PC-9 (cell line): ENCODE measurements at regions not wholly inside any gene's neighbourhood (a gene's known extent, or its start where the extent isn't known, plus 50 kb on each side); places are given as distances from the start of the nearest gene placed in this dataset.

Experiments
- BruUV-seq: library from RNA; stranded (reverse); fragments of 400-500 nt; replicated peaks from 2 replicates; lab custom pipeline; 2021; lab: Mats Ljungman, UMichigan
- CTCF ChIA-PET: fragments of 300-600 bp; sonication (Branson Sonifier 250); formaldehyde crosslinking; loops from one replicate; lab custom pipeline; 2022; ENCODE audit warnings: antibody characterized with exemption; lab: Charles Lee
- POLR2A ChIA-PET: fragments of 300-600 bp; sonication (Branson Sonifier 250); formaldehyde crosslinking; loops from one replicate; lab custom pipeline; 2022; ENCODE audit warnings: antibody characterized with exemption; ENCODE audit not compliant: unreplicated experiment; lab: Charles Lee
- DNase-seq, 2 experiments: peaks; one replicate each; pipeline versions ENCODE4 v3.0.0 to v3.0.0-alpha.2; 2015 to 2022; ENCODE audit warnings: mixed read lengths in 1 of 2
- H2AFZ ChIP-seq: fragments of 200-600 bp; sonication (generic); 2 replicates; pipeline ENCODE4 v1.8.1; 2017; ENCODE audit warnings: antibody characterized with exemption
- H3F3A ChIP-seq: fragments of 200-600 bp; sonication (generic); 2 replicates; pipeline ENCODE4 v1.8.1; 2017; ENCODE audit warnings: antibody characterized with exemption, mild to moderate bottlenecking, low read depth; ENCODE audit not compliant: insufficient read depth
- H3K27ac ChIP-seq: fragments of 200-600 bp; sonication (generic); 2 replicates; pipeline ENCODE4 v1.6.1; 2016; ENCODE audit warnings: mixed run types
- H3K27me3 ChIP-seq: fragments of 200-600 bp; sonication (generic); 2 replicates; pipeline ENCODE4 v1.6.1; 2016; ENCODE audit warnings: low read depth, mixed run types; ENCODE audit not compliant: insufficient read depth
- H3K36me3 ChIP-seq: fragments of 200-600 bp; sonication (generic); 2 replicates; pipeline ENCODE4 v1.6.1; 2016; ENCODE audit warnings: low read depth, mixed run types
- H3K4me1 ChIP-seq: fragments of 200-600 bp; sonication (generic); replicated peaks from 2 replicates; pipeline ENCODE4 v1.6.1; 2016; ENCODE audit warnings: mixed run types; ENCODE audit not compliant: insufficient read depth
- H3K4me2 ChIP-seq: fragments of 200-600 bp; sonication (generic); 2 replicates; pipeline ENCODE4 v1.6.1; 2017; ENCODE audit warnings: mixed run types
- H3K4me3 ChIP-seq: fragments of 200-600 bp; sonication (generic); 2 replicates; pipeline ENCODE4 v1.6.1; 2016; ENCODE audit warnings: mixed run types
- H3K79me2 ChIP-seq: fragments of 200-600 bp; sonication (generic); 2 replicates; pipeline ENCODE4 v1.6.1; 2017; ENCODE audit warnings: low read depth, mixed run types
- H3K9me2 ChIP-seq: fragments of 200-600 bp; sonication (generic); 2 replicates; pipeline ENCODE4 v1.8.1; 2017; ENCODE audit warnings: mild to moderate bottlenecking; ENCODE audit not compliant: insufficient read depth
- H3K9me3 ChIP-seq: fragments of 200-600 bp; sonication (generic); 2 replicates; pipeline ENCODE4 v1.8.1; 2016; ENCODE audit warnings: low read depth; ENCODE audit not compliant: insufficient read depth
- H4K20me1 ChIP-seq: fragments of 200-600 bp; sonication (generic); 2 replicates; pipeline ENCODE4 v1.8.1; 2017; ENCODE audit not compliant: insufficient read depth
- CTCF ChIP-seq: fragments of 200-600 bp; sonication (generic); conservative IDR thresholded peaks from 2 replicates; pipeline ENCODE4 v1.6.1; 2017; ENCODE audit warnings: mixed run types, antibody characterized with exemption, mild to moderate bottlenecking, moderate library complexity
- EZH2 ChIP-seq: fragments of 200-600 bp; sonication (generic); IDR thresholded peaks from 2 replicates; pipeline ENCODE4 v1.8.0; 2017; ENCODE audit warnings: antibody characterized with exemption, low read depth
- intact Hi-C: fragments of 100-400 bp; cut with micrococcal nuclease; formaldehyde crosslinking; loops from one replicate; pipeline ENCODE4 v1.10.0; 2022; ENCODE audit not compliant: unreplicated experiment

- Histone ChIP-seq H3F3A (no peaks in the 10 kb centered on the region), H3K27me3 (peaks cover 17% of the 10 kb centered on the region; the same call in 1 of the 2 replicates), H3K9me3 (no peaks in the 10 kb centered on the region), H3K36me3 (no peaks in the 10 kb centered on the region), H3K4me3 (no peak overlapping the region), H3K4me1 (no peaks in the 10 kb centered on the region), H3K27ac (no peak overlapping the region), H3K79me2 (no peaks in the 10 kb centered on the region), H3K4me2 (no peak overlapping the region), H4K20me1 (no peaks in the 10 kb centered on the region; the same call in 1 of the 2 replicates), H2AFZ (no peak overlapping the region), H3K9me2 (no peaks in the 10 kb centered on the region; the same call in 1 of the 2 replicates)
- ChIA-PET CTCF (no interaction called here), POLR2A (no interaction called here)
- TF ChIP-seq CTCF (no peak), EZH2 (no peak)
- DNase-seq, result no peak
- no TSS peak for BruUV-seq
- intact Hi-C loops, result no loop called here
Observed at GRCh38 chr10:7075110-7075509, 335.7 kb downstream of the SFMBT2 start.

- intact Hi-C loops, result no loop called here
- no peak for DNase-seq
- ChIA-PET CTCF (no interaction called here), POLR2A (no interaction called here)
- Histone ChIP-seq H3K36me3 (no peaks in the 10 kb centered on the region), H4K20me1 (no peaks in the 10 kb centered on the region; the same call in 1 of the 2 replicates), H3F3A (no peaks in the 10 kb centered on the region), H3K9me2 (no peaks in the 10 kb centered on the region), H3K27me3 (no peaks in the 10 kb centered on the region; the same call in 1 of the 2 replicates), H3K9me3 (no peaks in the 10 kb centered on the region), H3K4me1 (no peaks in the 10 kb centered on the region), H3K4me3 (no peak overlapping the region), H3K79me2 (no peaks in the 10 kb centered on the region), H3K27ac (no peak overlapping the region), H3K4me2 (no peak overlapping the region), H2AFZ (no peak overlapping the region)
- no peak for TF ChIP-seq CTCF
- no peak for TF ChIP-seq EZH2
- BruUV-seq, result no TSS peak
Observed at GRCh38 chr10:7071421-7071820, 339.4 kb downstream of the SFMBT2 start.

GRCh38 chr10:7070950-7071349 lies 339.9 kb downstream of the SFMBT2 start:
- Histone ChIP-seq H3F3A (no peaks in the 10 kb centered on the region), H3K27me3 (no peaks in the 10 kb centered on the region; the same call in 1 of the 2 replicates), H2AFZ (no peak overlapping the region), H3K36me3 (no peaks in the 10 kb centered on the region), H3K4me2 (no peak overlapping the region), H3K4me1 (no peaks in the 10 kb centered on the region), H3K9me2 (no peaks in the 10 kb centered on the region), H3K9me3 (no peaks in the 10 kb centered on the region), H4K20me1 (no peaks in the 10 kb centered on the region; the same call in 1 of the 2 replicates), H3K79me2 (no peaks in the 10 kb centered on the region), H3K4me3 (no peak overlapping the region), H3K27ac (no peak overlapping the region)
- DNase-seq, result no peak
- ChIA-PET POLR2A (no interaction called here), CTCF (no interaction called here)
- no TSS peak for BruUV-seq
- intact Hi-C loops, result no loop called here
- TF ChIP-seq CTCF (no peak), EZH2 (no peak)
